ENCODE measurements at regions not wholly inside any gene's neighbourhood (a gene's known extent, or its start where the extent isn't known, plus 50 kb on each side); places are given as distances from the start of the nearest gene placed in this dataset.
"Not testable (repeated sequence)": the region's sequence is repeated elsewhere in the genome, so short reads cannot be mapped to it uniquely, and the experiment has no call there.

DNA sequence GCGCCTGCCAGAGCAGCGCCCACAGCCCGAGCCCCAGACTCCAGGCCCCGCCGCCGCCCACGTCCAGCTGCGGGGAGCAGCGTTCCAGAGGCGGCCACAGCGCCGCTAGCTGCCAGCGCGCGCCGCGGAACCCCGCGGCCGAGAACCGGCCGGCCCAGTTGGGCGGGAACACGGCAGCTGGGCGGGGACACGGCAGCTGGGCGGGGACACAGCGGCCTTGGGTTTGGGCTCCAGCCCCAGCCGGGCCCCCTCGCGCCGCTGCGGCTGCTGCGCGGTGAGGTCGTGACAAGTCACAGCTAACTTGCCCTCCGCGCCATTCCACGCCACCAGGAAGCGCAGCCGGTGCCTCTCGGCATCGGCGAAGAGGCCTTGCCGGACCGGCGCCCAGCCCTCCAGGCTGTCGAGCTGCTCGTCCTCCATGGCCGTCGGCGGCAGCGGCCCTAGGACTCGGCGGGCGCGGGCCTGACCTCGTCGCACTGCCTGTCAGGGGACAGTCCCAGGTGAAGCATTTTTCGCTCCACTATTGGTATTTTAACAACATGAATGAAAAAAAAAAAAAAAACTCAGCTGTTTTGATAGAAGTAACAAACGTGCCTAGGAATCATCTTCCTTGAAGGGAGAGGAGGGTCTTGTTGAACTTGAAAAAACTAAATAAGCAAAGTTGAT is 56.6 kb upstream of the GOLGA8N start:
- peak; percentile 36 for DNase-seq

DNA sequence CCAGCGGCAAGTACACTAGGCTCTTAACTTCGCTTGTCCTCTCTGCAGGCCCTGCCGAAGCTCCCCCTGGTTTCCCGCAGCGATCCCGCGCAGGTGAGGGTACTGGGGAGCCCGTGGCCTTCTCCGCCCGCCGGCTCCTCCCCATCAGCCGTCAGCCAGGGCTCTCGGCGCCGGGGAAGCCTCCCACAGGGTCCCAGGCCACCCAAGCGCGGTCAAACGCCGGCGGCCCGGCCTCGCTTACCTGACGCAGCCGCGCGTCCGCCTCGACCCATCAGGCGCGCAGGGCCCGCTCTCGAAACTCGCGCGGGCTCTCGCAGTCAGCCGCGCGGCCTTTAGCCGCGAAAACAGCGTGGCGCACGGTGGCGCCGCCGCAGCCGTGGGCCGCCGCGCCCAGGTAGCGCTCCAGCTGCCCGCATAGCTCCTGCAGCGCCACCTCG is 57.2 kb upstream of the GOLGA8N start:
- DNase-seq: not testable (repeated sequence)

DNA sequence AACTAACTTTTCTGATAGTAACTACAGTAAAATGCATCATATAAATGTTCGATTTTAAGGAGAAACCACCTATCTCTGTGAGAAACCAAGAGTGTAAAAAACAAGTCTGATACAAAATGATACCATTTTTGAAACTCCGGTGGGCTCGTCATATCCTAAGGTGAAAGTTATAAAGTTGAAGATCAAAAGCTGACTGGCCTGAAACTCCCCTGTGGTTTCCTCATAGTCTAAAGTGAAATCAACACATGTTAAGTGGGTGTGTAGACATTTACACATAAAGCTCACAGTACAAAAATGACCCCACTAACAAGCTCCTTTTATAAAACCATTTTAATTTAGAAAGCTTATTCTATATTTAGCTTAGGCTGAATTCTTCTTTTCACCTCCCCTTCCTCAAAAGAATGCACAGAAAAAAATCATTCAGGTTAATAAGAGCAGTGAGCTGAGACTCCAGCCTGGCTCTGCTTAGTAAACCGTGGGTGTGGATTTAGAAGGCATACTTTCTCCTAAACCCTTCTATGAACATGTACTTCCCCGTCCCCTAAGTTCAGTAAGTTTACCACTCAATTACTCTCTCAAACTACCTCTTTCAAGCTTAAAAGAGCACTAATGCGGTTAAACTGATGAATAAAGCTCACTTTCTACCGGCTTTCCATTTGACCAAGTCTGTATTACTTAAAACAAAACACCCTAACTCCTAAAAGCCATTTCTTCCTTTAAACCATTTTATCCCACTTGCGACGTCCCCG is 57.9 kb upstream of the GOLGA8N start:
- DNase-seq: not testable (repeated sequence)

DNA sequence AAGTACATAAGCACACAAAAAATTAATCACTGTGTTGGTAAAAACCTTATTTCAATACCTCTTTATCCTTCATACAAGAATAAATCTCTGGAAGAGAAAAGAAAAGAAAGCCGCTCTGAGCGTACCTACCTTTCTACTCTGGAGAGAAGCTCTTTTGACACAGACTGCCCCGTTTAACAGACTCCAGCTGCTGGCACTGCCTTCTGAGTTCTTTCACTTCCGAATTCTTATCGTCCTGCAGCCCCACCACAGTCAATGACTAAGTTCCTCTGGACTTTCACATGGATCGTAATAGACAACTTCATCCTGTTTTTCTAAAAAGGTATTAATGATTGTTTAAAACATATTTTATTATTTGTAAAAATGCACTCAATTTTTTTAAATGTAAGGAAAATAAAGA is 67.5 kb upstream of the GOLGA8O start:
- DNase-seq: not testable (repeated sequence)

DNA sequence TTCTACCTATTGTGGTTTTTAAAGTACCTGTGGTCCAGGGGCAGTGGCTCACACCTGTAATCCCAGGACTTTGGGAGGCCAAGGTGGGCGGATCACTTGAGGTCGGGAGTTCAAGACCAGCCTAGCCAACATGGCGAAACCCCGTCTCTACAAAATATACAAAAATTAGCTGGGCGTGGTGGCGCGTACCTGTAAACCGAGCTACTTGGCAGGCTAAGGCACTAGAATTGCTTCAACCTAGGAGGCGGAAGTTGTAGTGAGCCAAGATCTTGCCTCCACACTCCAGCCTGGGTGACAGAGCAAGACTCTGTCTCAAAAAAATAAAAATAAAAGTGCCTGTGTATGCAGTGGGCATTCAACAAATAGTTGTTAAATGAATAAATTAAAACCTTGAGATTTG is 67.0 kb upstream of the GOLGA8O start:
- not testable (repeated sequence) for DNase-seq

DNA sequence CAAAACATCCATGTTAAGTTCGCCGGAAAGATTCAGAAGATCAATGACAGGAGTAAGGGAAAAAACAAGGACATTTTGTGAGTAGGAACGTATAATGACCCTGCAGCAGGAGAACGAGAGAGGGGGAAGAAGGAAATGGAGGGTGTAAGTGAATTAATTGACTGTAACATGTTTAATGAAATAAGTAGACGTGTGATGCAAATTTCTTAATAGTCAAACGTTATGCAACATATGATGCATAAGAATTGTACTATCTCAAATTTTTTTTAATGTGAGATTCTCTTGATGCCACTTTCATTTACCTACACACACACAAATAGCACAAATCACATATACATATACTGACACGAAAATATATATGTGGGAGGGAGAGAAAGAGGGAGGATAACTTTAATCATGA is 63.5 kb upstream of the GOLGA8O start:
- DNase-seq: not testable (repeated sequence)

DNA sequence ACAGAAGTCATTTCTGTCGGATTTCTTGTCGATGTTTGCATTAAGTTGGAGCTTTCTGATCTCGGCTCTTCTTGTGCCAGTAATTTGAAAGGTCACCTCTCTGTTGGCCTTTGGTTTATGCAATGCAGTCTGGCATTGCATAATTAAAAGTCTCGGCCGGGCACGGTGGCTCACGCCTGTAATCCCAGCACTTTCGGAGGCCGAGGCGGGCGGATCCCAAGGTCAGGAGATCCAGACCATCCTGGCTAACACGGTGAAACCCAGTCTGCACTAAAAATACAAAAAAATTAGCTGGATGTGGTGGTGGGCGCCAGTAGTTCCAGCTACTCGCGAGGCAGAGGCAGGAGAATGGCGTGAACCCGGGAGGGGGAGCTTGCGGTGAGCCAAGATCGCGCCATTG is 62.6 kb upstream of the GOLGA8O start:
- DNase-seq: not testable (repeated sequence)

DNA sequence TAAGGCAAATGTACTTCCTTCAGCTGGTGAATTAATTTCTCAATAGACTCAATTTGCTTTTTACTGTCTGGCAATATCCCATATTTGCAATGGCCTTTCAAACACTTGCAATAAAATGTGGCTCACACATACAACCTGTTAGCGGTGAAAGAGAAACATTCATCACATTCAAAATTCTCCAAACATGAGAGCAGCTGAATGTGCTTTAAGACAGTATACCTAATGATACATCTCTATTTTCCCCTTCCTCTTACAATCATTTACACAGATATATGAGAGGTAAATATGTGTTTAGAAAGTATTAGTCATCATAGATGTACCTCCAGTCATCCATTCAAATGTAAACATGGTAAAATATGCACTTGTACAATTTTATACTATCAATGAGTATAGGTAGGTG is 61.5 kb upstream of the GOLGA8O start:
- DNase-seq: not testable (repeated sequence)

DNA sequence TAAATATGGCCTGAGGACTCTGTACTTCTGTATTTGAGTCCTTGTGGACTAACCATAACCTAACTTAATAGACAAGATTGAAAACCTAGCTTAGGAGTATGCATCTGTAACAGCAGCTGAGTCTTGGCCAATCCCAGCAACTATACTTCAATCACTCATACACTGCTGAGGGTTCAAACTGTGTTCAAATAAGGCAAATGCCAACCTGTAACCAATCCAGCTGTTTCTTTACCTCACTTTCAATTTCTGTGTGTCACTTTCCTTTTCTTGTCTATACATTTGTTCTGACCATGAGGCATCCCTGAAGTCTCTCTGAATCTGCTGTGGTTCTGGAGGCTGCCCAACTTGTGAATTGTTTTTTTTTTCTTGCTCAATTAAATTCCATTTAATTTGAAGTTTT is 57.9 kb upstream of the GOLGA8O start:
- DNase-seq: not testable (repeated sequence)

DNA sequence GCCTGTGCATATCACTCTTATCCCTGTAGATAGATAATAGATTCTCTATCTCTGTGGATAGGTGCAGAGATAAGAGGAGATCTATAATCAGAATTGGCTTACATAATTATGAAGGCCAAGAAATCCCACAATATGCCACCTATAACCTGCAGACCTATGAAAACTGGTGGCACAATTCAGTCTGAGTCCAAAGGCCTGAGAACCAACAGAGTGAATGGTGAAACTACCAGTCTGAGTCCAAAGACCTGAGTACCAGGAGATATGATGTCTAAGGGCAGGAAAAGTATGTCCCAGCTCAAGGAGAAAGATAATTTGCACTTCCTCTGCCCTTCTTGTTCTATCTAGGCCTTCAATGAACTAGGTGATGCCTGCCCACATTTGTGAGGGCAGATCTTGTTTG is 54.6 kb upstream of the GOLGA8O start:
- DNase-seq: not testable (repeated sequence)

DNA sequence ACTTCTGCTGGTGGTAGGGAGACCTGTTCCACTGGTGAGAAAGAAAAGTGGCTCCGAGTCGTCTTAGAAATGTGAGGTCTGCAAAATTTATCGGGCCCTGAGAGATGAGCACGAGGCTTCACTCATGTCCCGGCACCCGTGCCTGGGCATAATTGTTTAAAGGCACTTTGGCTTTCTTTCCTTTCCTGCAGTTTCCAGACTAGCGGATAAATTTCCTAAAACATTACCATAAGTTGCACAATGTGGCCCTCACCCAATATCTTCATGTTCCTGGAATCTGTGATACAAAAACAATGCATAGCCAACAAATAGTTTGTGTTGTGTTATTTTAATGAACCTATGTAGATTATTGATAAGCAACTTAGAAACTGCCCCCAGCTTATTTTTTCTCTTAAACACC is 52.6 kb upstream of the GOLGA8O start:
- DNase-seq: not testable (repeated sequence)

DNA sequence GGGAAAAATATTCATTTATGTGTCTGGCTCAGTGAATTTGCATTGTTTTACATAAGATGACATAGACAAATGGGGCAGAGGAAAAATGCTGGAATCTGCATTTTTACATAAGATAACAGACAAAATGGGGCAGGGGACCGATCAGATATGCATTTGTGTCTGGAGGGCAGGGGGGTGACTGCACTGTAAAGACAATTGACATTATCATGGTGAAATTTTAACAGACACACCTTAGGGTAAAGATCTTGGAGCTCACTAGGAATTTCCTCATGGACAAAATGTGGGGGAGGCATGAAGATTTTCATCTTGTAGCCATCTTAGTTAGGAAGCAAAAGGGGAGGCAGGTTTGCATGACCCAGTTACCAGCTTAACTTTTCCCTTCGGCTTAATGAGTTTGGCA is 51.4 kb upstream of the GOLGA8O start:
- not testable (repeated sequence) for DNase-seq

DNA sequence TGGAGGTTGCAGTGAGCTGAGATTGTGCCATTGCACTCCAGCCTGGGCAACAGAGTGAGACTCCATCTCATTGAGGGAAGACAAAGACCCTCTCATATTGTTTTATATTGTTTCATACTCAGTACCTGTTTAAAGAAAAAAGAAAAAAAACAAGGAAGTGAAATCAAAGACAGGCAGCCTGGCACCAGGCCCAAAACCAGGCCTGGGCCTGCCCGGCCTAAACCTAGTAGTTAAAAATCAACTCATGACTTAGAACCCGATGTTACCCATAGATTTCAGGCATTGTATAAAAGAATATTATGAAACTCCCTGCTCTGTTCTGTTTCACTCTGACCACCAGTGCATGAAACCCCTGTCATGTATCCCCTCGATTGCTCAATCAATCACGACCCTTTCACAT is 50.2 kb upstream of the GOLGA8O start:
- DNase-seq: not testable (repeated sequence)

Measured in left hindlimb (tissue), 1 donor.